UCSD-AML1 (cell line): ENCODE measurements at regions not wholly inside any gene's neighbourhood (a gene's known extent, or its start where the extent isn't known, plus 50 kb on each side); places are given as distances from the start of the nearest gene placed in this dataset.
"Not testable (repeated sequence)": the region's sequence is repeated elsewhere in the genome, so short reads cannot be mapped to it uniquely, and the experiment has no call there.

ENCODE experiments used
- DNase-seq: peaks from one replicate; lab custom pipeline; 2025; ENCODE audit not compliant: unreplicated experiment; lab: John Stamatoyannopoulos, UW

DNA sequence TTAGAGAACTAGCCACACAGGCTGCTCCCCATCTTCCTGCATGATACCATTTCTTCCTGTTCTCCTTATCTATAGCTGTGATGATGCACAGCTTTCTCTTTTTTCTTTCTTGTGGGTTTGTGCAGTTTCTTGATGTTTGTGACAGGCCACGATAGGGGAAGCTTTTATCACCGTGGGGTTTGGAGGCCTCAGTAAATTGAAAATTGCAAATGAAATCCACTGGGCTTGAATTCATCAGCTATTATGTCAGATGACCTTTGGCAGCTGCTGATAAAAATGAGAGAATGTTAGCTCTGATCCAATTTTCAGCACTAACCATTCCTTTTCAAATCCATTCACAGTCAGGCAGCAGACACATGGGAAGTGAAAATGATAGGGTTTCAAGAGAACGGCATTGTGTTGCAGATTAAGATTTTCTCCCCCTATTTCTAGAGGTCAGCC, 176.9 kb upstream of the SOX2 start:
- DNase-seq = no peak

- DNase-seq = no peak
Observed at GRCh38 chr3:181533811-181534210, 177.9 kb upstream of the SOX2 start.

GRCh38 chr3:181530584-181530983, 181.1 kb upstream of the SOX2 start:
- DNase-seq = no peak

DNA sequence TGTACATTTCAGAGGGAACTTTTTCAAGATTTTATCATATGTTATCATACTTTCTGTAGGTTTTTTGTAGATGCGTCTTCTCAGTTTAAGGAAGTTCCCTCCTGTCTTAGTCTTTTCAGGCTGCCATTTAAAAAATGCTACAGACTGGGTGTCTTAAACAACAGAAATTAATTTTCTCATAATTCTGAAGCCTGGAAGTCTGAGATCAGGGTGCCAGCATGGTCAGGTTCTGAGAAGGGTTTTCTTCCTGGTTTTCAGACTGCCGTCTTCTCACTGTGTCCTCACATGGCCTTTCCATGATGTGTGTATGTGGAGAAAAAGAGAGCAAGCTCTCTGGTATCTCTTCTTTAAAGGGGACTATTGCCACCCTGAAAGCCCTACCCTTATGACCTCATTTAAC, 189.9 kb upstream of the SOX2 start:
- DNase-seq = no peak

DNA sequence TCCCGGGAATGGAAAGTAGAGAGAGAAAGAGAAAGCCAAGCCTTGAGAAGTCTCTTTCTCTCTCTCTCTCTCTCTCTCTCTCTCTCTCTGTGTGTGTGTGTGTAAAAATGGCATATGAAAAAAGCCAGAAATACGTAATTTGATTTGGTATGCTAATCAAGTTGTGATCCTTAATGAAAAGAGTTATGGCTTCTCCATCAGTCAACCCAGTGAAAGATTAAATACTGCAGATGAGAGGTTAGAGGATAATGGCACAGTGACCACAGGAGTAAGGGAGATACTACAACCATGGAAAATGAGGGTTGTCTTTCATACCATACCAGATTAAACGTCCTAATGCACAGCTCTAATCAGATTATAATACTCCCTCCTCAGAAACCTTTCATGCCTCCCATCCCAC, 193.5 kb upstream of the SOX2 start:
- no peak for DNase-seq

- no peak for DNase-seq
Observed at GRCh38 chr3:181512787-181513186, 198.9 kb upstream of the SOX2 start.

- no peak for DNase-seq
Observed at GRCh38 chr3:181510500-181510899, 201.2 kb upstream of the SOX2 start.

DNA sequence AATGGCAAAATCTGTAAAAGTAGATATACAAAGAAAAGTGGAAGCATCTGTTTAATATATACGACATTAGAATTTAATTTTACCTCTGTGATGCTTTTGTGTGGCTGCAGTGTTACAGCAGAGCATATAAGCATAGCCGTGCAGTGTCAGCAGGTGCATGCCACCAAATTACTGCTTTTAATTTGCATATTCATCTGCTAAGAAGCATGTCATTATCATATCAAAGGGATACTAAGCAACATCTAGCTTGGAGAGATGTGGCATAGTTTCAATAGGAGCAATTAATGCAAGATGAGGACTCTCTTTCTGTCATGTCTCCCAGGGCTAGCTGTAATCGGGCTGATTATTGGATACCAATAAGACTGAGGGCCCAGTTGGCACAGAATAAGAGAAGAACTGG, 214.4 kb upstream of the SOX2 start:
- DNase-seq = no peak

DNA sequence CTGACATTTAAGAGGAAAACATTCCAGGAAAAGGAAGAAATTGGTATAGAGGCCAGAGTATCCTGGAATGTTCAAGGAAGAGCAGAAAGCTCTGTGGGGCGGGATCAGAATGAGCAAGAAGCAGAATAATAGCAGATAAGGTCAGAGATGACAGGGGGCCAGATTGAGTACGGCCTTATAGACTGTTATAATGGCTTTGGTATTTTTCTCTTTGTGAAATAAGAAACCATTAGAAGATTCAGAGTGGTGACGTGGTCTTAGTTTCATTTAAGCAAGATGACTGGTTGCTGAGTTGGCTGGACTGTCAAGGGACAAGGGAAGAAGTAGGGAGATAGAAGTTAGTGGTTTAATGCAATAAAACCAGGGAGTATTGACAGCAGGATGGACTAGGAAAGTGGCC, 218.3 kb upstream of the SOX2 start:
- DNase-seq = no peak

DNA sequence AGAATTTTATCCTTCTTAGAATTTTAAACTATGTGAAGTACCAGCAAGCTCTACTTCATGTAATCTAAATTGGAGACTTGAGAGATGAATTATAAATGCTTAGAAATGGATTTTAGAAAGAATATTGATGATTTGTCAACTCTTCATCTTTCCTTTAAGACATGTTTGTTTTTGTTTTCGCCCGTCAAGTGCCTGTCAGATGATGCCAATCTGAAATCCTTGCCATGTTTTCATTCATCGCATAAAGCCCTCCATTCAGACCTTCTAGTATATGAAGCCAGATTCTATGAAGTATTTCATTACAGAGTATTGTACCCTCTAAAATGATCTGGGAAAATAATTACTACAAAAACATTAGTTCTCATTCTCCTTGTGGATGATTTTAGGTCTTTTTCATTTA, 223.2 kb upstream of the SOX2 start:
- no peak for DNase-seq

- DNase-seq = no peak
Observed at GRCh38 chr3:181487236-181487978, 224.3 kb upstream of the SOX2 start.

DNA sequence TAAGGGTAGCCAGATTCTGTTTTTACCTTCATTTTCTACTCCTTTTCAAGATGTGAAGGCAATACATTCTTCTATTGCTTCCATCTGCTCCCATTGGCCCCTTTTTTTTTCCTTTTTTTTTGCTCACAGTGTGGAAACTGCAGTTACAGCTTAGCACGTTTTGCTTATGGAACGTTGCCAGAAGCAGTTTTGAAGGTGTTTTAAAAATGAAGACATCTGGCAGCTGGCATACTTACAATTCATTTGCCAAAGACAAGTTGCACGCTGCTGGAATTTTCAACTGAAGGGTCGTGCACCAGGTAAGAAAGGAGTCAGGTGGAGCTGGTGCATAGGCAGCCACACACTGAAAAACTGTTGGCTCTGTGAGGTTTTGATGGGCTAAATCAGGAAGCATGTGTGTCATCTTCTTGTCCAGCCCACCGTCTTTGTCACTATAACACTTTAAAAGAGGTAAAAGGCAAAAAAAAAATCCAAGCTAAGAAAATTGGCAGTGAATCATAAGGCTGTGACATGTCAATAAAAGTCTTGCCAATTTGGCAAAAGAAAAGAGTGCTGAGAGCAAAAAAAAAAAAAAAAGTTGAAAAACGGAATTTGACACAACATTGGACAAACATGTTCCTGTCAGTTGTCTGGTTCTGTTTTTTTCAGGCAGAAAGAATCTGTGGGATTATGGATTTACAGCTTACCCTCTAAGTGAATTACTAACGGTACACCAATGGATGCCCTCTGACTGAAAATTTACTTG, 225.4 kb upstream of the SOX2 start:
- DNase-seq = no peak

DNA sequence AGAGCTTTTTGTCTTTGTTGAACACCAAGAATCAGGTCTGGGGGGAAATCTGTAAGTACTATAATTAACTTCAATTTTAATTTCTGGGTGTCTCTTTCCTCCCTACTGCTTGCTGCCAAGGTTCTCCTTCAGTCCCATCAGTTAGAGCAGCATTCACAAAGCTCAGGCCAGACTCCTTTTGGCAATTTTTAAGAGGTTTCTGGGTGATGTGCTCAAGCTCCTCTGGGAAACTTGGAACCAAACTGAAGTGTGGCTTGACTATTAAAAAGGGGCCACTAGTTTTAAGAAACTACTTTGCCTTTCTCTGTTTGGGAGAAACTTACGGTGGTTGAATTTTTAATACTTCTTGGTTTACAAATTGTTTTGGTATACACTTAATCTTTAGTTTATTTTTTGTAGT, 227.7 kb upstream of the SOX2 start:
- no peak for DNase-seq

DNA sequence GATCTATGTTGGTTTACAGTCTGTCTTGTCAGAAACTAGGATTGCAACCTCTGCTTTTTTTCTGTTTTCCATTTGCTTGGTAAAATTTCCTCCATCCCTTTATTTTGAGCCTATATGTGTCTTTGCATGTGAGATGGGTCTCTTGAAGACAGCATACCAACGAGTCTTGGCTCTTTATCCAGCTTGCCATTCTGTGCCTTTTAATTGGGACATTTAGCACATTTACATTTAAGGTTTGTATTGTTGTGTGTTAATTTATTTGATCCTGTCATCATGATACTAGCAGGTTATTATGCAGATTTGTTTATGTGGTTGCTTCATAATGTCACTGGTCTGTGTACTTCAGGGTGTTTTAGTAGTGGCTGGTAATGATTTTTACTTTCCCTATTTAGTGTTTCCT, 236.6 kb upstream of the SOX2 start:
- not testable (repeated sequence) for DNase-seq

- no peak for DNase-seq
Observed at GRCh38 chr3:181470349-181470748, 241.4 kb upstream of the SOX2 start.

GRCh38 chr3:181464033-181464694, 247.6 kb upstream of the SOX2 start:
- no peak for DNase-seq

DNA sequence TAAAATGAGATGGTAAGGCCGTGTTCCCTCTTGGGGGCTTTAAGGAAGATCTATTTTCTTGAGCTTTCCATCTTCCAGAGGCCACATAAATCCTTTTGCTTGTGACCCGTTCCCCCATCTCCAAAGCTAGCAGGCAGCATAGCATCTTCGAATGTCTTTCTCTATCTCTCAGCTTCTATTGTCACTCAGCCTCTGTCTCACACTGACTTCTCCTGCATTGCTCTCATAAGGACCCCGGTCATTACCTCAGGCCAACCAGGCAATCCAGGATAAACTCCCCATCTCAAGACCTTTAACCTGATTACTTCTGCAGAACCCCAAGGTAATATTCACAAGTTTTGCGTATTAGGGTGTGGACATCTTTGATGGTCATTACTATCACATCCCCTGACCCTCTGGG, 250.3 kb upstream of the SOX2 start:
- no peak for DNase-seq

GRCh38 chr3:181459516-181459915, 252.2 kb upstream of the SOX2 start:
- DNase-seq = no peak

DNA sequence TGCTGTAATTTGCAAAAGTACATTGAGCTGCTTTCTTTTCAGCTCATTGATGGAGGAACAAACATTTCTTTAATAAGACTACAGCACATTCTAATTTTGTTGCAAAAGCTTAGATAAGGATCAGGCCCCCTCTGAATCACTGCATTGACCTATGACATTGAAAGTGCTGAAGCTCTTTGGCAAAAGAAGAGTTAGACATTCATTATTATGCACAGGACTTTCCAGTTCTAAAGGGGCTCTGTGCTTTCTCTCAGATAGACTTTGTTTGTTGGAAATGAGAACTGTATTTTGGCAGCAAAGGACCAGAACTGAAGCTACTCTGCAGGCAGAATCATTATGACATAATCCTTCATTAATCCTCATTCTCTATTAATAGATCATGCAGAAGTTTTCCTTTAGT, 252.9 kb upstream of the SOX2 start:
- DNase-seq = no peak

DNA sequence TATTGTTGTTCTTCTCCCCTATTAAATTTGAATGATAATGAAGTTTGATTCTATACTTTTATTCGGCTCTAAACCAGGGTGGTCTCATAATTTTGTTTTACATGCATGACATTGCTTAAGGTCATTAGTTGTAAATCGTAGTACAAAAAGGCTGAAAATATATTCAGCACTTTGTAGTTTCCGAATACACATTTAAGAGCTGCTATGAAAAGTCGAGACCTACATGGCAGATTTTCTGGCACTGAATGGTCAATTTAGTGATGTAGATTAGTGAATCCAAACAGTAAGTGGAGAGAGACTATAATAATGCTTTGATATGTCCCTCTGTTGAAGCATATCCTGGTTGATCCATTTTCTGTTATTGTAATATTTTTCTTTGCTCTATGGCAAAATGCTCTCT, 254.0 kb upstream of the SOX2 start:
- DNase-seq = no peak

DNA sequence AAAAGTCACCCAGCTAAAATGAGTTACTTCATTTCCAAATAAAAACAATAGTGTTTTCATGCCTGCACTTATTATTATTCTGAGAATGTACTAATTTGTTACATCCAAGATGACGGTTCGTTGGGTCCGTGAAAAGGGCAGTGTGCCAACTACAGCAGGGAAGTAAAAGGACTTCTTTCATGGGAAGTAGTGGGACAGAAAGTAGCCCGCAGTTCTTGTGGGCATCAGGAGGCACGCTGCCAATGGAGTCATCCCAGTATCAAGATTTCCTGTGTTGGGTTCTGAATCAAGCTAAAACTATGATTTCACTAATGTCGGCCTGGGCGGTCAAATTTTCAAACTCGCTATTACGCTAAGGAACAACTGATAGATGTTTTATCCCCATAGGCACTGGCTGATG, 254.5 kb upstream of the SOX2 start:
- no peak for DNase-seq

DNA sequence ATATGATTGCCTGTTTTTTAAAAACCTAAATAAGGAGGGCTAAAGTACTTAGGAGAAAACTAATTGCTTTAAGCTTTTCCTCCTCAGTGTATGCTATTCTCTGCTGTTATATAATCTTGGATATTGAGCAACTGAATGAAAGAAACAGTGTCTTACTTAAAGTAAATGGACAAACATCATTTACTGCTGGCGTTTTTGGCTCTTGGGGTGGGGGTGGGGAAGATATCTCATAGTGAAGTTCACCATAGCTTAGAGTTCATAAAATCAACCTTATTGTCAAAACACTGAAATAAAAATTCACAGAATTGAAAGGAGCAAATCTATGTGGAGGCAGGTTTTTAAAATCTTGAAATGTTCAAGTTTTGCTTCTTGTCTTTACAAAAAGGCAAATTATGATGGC, 256.4 kb upstream of the SOX2 start:
- DNase-seq = no peak
